ENCODE measurements at regions not wholly inside any gene's neighbourhood (a gene's known extent, or its start where the extent isn't known, plus 50 kb on each side); places are given as distances from the start of the nearest gene placed in this dataset.
"Not testable (repeated sequence)": the region's sequence is repeated elsewhere in the genome, so short reads cannot be mapped to it uniquely, and the experiment has no call there.

DNA sequence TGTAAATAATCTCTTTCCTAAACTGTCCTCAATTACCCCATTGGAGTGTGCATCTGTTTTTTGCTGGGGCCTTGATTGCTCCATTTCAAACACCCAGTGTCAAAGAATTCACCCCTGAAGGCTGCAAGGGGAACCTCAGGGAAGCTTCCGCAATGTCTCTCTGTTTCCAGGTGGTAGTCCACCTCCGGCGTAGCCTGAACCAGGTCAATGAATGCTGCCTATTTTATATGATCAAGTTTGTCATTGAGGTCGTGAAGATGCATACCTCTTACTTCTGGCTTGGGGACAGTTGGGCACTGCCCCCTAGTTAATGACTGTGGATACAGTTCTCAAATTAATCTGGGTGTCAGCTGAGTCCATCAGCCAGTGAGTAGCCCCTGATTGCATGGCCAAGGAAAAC is 79.1 kb downstream of the NPIPB5 start:
- H4K8ac ChIP-seq (ENCODE audit: low read depth in 2 of 2, low read length in 2 of 2); H2BK120ac ChIP-seq (ENCODE audit: low read depth, low read length); H3K56ac ChIP-seq (ENCODE audit: extremely low read depth, insufficient read depth, low read length); H3K27me3 ChIP-seq (ENCODE audit: control insufficient read depth, insufficient read depth, low read length); H3K4me1 ChIP-seq (ENCODE audit: control insufficient read depth, insufficient read depth, low read length); H2AK9ac ChIP-seq (replicated peaks; ENCODE audit: low read depth, low read length, poor library complexity); H2BK20ac ChIP-seq (ENCODE audit: low read depth, low read length); H4K91ac ChIP-seq (ENCODE audit: insufficient read depth, low read depth, low read length); H3K27ac ChIP-seq (ENCODE audit: insufficient read depth, low read length); H3K4me2 ChIP-seq (ENCODE audit: low read depth, low read length); H2BK15ac ChIP-seq (ENCODE audit: low read depth, low read length); DNase-seq; H3K9ac ChIP-seq (ENCODE audit: low read depth, low read length); ATAC-seq (ENCODE audit: low read depth); in situ Hi-C loops (cut with MboI; ENCODE audit: low sequenced_read_pairs); H3K79me1 ChIP-seq (ENCODE audit: low read depth in 1 of 2, low read length in 2 of 2); H4K5ac ChIP-seq (ENCODE audit: low read depth, low read length); CTCF ChIA-PET; H3K9me1 ChIP-seq (ENCODE audit: insufficient read depth, low read length); H3K9me3 ChIP-seq (ENCODE audit: control insufficient read depth, insufficient read depth, low read length); H3K4me3 ChIP-seq (ENCODE audit: insufficient read depth, low read depth, low read length); H3K18ac ChIP-seq (ENCODE audit: low read depth, low read length); intact Hi-C loops (cut with micrococcal nuclease); H4K20me1 ChIP-seq (ENCODE audit: insufficient read depth, low read length); H3K23ac ChIP-seq (ENCODE audit: low read depth, low read length); H2AK5ac ChIP-seq (ENCODE audit: low read depth, low read length); H3K14ac ChIP-seq (replicated peaks; ENCODE audit: low read depth, low read length); H2BK5ac ChIP-seq (ENCODE audit: low read depth, low read length, poor library complexity, severe bottlenecking); POLR2A ChIA-PET (ENCODE audit: unreplicated experiment); H3K36me3 ChIP-seq (ENCODE audit: control insufficient read depth, insufficient read depth, low read length); dilution Hi-C loops (cut with HindIII; ENCODE audit: low sequenced_read_pairs, unreplicated experiment); H3K4ac ChIP-seq (ENCODE audit: low read depth, low read length); BruUV-seq (replicated peaks); H2AFZ ChIP-seq (replicated peaks; ENCODE audit: low read length, poor library complexity): not testable (repeated sequence)
- 40% methylated on average over 1 of the region's 4 CpGs; no CpG with 5 or more reads in 1 of the 2 experiments for WGBS, 2 experiments (ENCODE audit: extremely low coverage in 2 of 2, insufficient read length in 1 of 2)

- dilution Hi-C loops (cut with HindIII; ENCODE audit: low sequenced_read_pairs, unreplicated experiment); H4K5ac ChIP-seq (ENCODE audit: low read depth, low read length); intact Hi-C loops (cut with micrococcal nuclease); H2BK15ac ChIP-seq (ENCODE audit: low read depth, low read length); in situ Hi-C loops (cut with MboI; ENCODE audit: low sequenced_read_pairs); H2AK5ac ChIP-seq (ENCODE audit: low read depth, low read length); BruUV-seq (replicated peaks); H3K4me3 ChIP-seq (ENCODE audit: insufficient read depth, low read depth, low read length); H3K56ac ChIP-seq (ENCODE audit: extremely low read depth, insufficient read depth, low read length); H3K23ac ChIP-seq (ENCODE audit: low read depth, low read length); CTCF ChIA-PET; H2AFZ ChIP-seq (replicated peaks; ENCODE audit: low read length, poor library complexity); H3K27me3 ChIP-seq (ENCODE audit: control insufficient read depth, insufficient read depth, low read length); H3K79me1 ChIP-seq (ENCODE audit: low read depth in 1 of 2, low read length in 2 of 2); H3K14ac ChIP-seq (replicated peaks; ENCODE audit: low read depth, low read length); H3K4me1 ChIP-seq (ENCODE audit: control insufficient read depth, insufficient read depth, low read length); ATAC-seq (ENCODE audit: low read depth); H2BK5ac ChIP-seq (ENCODE audit: low read depth, low read length, poor library complexity, severe bottlenecking); H2BK20ac ChIP-seq (ENCODE audit: low read depth, low read length); DNase-seq; H3K9me1 ChIP-seq (ENCODE audit: insufficient read depth, low read length); POLR2A ChIA-PET (ENCODE audit: unreplicated experiment); H3K9me3 ChIP-seq (ENCODE audit: control insufficient read depth, insufficient read depth, low read length); H3K4ac ChIP-seq (ENCODE audit: low read depth, low read length); H3K9ac ChIP-seq (ENCODE audit: low read depth, low read length); H3K18ac ChIP-seq (ENCODE audit: low read depth, low read length); H3K36me3 ChIP-seq (ENCODE audit: control insufficient read depth, insufficient read depth, low read length); H4K8ac ChIP-seq (ENCODE audit: low read depth in 2 of 2, low read length in 2 of 2); H4K20me1 ChIP-seq (ENCODE audit: insufficient read depth, low read length); H2AK9ac ChIP-seq (replicated peaks; ENCODE audit: low read depth, low read length, poor library complexity); H2BK120ac ChIP-seq (ENCODE audit: low read depth, low read length); H3K4me2 ChIP-seq (ENCODE audit: low read depth, low read length); H3K27ac ChIP-seq (ENCODE audit: insufficient read depth, low read length); H4K91ac ChIP-seq (ENCODE audit: insufficient read depth, low read depth, low read length): not testable (repeated sequence)
- no CpG with 5 or more reads among the region's 8 CpGs for WGBS, 2 experiments (ENCODE audit: extremely low coverage in 2 of 2, insufficient read length in 1 of 2)
These were observed 85.9 kb downstream of the NPIPB5 start for GRCh38 chr16:22596445-22597045.
